ENCODE measurements at regions not wholly inside any gene's neighbourhood (a gene's known extent, or its start where the extent isn't known, plus 50 kb on each side); places are given as distances from the start of the nearest gene placed in this dataset.

DNA sequence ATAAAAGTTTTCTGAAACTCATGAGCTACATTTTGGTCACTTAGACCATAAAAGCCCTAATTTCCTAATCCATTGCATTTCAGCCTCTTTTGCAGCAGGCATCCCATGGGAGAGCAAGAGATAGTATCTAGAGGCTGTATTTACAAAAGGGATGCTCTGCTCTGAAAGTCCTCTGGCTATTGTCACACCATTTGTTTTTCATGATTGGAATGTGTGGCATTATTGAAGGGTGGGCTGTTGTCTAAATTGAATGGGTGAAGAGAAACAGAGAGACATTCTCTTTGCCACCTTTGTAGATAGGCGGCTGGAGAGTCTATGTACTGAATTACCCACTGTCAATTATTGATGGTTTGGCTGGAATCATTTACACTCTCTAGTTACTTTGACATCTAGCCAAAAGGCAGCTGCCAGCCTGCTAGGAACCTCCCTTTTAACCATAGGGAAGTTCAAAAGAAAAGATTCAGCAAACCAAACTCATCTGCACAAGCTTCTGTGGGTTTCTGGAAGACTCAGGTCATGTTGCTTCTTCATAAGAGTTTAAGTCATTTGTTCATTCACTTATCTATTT, 89.8 kb upstream of the RARB start:
- TF ChIP-seq, protein P1, sequence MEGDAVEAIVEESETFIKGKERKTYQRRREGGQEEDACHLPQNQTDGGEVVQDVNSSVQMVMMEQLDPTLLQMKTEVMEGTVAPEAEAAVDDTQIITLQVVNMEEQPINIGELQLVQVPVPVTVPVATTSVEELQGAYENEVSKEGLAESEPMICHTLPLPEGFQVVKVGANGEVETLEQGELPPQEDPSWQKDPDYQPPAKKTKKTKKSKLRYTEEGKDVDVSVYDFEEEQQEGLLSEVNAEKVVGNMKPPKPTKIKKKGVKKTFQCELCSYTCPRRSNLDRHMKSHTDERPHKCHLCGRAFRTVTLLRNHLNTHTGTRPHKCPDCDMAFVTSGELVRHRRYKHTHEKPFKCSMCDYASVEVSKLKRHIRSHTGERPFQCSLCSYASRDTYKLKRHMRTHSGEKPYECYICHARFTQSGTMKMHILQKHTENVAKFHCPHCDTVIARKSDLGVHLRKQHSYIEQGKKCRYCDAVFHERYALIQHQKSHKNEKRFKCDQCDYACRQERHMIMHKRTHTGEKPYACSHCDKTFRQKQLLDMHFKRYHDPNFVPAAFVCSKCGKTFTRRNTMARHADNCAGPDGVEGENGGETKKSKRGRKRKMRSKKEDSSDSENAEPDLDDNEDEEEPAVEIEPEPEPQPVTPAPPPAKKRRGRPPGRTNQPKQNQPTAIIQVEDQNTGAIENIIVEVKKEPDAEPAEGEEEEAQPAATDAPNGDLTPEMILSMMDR (conservative IDR thresholded peaks at IDR 0.05; ENCODE audit: low read length): no peak
- TF ChIP-seq EZH2phosphoT487 (IDR thresholded peaks at IDR 0.05; ENCODE audit: borderline replicate concordance, low read depth, low read length): no peak

All from OCI-LY7 (cell line).